Upper lobe of left lung (tissue), 4 donors: ENCODE measurements at regions not wholly inside any gene's neighbourhood (a gene's known extent, or its start where the extent isn't known, plus 50 kb on each side); places are given as distances from the start of the nearest gene placed in this dataset.

Source experiments
- POLR2A ChIP-seq, 4 donors: fragments of 450-650 bp; IDR thresholded peaks; one replicate each; pipeline ENCODE4 v1.5.1; 2016 to 2017; ENCODE audit warnings: antibody characterized with exemption in 4 of 4, mild to moderate bottlenecking in 2 of 4
- POLR2AphosphoS5 ChIP-seq, 2 donors: sonication (generic); formaldehyde crosslinking; IDR thresholded peaks; one replicate each; pipeline ENCODE4 v1.5.1; 2017; ENCODE audit warnings: antibody characterized with exemption in 2 of 2
- TF ChIP-seq, protein P1 (sequence below), 6 experiments: fragments of 450-650 bp in 4 of 6; fragments of 200-600 bp in 2 of 6; sonication (generic) in 2 of 6; IDR thresholded peaks; one replicate each; pipeline ENCODE4 v1.5.1; 2016 to 2019; ENCODE audit warnings: antibody characterized with exemption in 6 of 6

DNA sequence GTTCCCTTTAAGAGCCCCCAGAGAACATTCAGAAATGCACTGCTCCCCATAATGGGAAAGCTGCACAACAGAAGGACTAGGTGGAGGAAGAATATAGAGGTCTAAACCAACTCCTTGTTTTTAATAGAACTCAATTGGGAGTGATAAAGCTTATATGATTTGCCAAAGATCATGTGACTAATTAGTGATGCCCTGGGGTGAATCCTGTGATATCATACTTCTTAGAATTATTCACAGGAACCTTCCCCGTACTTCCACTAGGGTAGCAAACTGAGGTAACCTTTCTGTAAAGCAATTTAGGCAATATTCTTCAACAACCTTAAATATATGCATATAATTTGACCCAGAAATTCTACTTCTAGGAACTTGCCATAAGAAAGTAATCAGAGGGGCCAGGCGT lies 84.4 kb downstream of the TFAP2A start:
- TF ChIP-seq, protein P1, sequence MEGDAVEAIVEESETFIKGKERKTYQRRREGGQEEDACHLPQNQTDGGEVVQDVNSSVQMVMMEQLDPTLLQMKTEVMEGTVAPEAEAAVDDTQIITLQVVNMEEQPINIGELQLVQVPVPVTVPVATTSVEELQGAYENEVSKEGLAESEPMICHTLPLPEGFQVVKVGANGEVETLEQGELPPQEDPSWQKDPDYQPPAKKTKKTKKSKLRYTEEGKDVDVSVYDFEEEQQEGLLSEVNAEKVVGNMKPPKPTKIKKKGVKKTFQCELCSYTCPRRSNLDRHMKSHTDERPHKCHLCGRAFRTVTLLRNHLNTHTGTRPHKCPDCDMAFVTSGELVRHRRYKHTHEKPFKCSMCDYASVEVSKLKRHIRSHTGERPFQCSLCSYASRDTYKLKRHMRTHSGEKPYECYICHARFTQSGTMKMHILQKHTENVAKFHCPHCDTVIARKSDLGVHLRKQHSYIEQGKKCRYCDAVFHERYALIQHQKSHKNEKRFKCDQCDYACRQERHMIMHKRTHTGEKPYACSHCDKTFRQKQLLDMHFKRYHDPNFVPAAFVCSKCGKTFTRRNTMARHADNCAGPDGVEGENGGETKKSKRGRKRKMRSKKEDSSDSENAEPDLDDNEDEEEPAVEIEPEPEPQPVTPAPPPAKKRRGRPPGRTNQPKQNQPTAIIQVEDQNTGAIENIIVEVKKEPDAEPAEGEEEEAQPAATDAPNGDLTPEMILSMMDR (IDR thresholded peaks at IDR 0.05), result no peak
- TF ChIP-seq POLR2A (IDR thresholded peaks at IDR 0.05) (no peak), POLR2AphosphoS5 (IDR thresholded peaks at IDR 0.05) (no peak)
